ENCODE measurements at regions not wholly inside any gene's neighbourhood (a gene's known extent, or its start where the extent isn't known, plus 50 kb on each side); places are given as distances from the start of the nearest gene placed in this dataset.

DNA sequence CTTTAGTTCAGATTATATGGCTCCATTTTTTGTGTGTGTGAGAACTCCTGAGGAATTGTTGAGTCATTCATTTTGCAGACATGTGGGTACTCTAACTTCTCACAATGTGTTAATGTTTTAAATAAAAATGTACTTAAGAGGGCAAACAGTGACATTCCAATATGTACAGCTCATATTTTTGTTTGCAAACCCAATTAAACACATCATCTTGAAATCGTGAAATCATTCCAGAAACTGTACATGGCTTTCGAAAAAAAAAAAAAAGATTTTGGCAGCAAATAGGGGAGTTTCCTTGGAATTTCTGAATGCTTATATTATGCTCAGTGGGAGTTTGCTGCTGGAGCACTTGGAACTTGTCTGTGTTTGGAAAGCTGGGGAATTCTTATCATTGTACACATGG is 85.0 kb downstream of the HPGD start:
- TF ChIP-seq, protein P1, sequence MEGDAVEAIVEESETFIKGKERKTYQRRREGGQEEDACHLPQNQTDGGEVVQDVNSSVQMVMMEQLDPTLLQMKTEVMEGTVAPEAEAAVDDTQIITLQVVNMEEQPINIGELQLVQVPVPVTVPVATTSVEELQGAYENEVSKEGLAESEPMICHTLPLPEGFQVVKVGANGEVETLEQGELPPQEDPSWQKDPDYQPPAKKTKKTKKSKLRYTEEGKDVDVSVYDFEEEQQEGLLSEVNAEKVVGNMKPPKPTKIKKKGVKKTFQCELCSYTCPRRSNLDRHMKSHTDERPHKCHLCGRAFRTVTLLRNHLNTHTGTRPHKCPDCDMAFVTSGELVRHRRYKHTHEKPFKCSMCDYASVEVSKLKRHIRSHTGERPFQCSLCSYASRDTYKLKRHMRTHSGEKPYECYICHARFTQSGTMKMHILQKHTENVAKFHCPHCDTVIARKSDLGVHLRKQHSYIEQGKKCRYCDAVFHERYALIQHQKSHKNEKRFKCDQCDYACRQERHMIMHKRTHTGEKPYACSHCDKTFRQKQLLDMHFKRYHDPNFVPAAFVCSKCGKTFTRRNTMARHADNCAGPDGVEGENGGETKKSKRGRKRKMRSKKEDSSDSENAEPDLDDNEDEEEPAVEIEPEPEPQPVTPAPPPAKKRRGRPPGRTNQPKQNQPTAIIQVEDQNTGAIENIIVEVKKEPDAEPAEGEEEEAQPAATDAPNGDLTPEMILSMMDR (IDR thresholded peaks at IDR 0.05; ENCODE audit: insufficient read depth, low read length, poor library complexity, severe bottlenecking): no peak
- no peak for TF ChIP-seq EZH2phosphoT487 (conservative IDR thresholded peaks at IDR 0.05; ENCODE audit: low read length)

Data from SU-DHL-6 (cell line).